SK-N-SH (cell line): ENCODE measurements at regions not wholly inside any gene's neighbourhood (a gene's known extent, or its start where the extent isn't known, plus 50 kb on each side); places are given as distances from the start of the nearest gene placed in this dataset.

Experiments
- CTCF ChIA-PET: fragments of 300-600, 350-600 bp; formaldehyde crosslinking; extraction: SDS; loops from one replicate; lab custom pipeline; 2021; lab: Yijun Ruan, JAX
- POLR2A ChIA-PET: fragments of 350-600 bp; sonication (Branson Sonifier 250); formaldehyde crosslinking; extraction: SDS; loops from one replicate; lab custom pipeline; 2020; ENCODE audit warnings: antibody characterized with exemption, inconsistent platforms; lab: Yijun Ruan, JAX
- DNase-seq: peaks from one replicate; pipeline ENCODE4 v3.0.0; 2012
- H2AFZ ChIP-seq: fragments of 200-600 bp; sonication (generic); 2 replicates; pipeline ENCODE4 v1.8.1; 2016; ENCODE audit warnings: antibody characterized with exemption, mild to moderate bottlenecking, low read depth
- H3F3A ChIP-seq: fragments of 200-600 bp; sonication (generic); replicated peaks from 2 replicates; pipeline ENCODE3; 2016; ENCODE audit warnings: antibody characterized with exemption, mild to moderate bottlenecking; ENCODE audit not compliant: insufficient read depth
- H3K27ac ChIP-seq, 2 experiments: fragments of 200-500 bp in 1 of 2; fragments of 200-600 bp in 1 of 2; sonication (Bioruptor generic) in 1 of 2; sonication (generic), shearing (Covaris generic) in 1 of 2; 2 replicates each; pipeline versions ENCODE4 v1.5.1 to v1.6.1; 2014 to 2016; ENCODE audit warnings: low read depth in 2 of 2, inconsistent platforms in 1 of 2, low read length in 1 of 2, mild to moderate bottlenecking in 1 of 2, mixed read lengths in 1 of 2
- H3K27me3 ChIP-seq: fragments of 200-600 bp; sonication (generic), shearing (Covaris generic); 2 replicates; pipeline ENCODE4 v1.6.1; 2016; ENCODE audit warnings: mixed run types; ENCODE audit not compliant: insufficient read depth
- H3K36me3 ChIP-seq, 2 experiments: fragments of 200-500 bp in 1 of 2; fragments of 200-600 bp in 1 of 2; sonication (Bioruptor generic) in 1 of 2; sonication (generic) in 1 of 2; replicated peaks in 1 of 2; 2 replicates each; pipeline versions ENCODE3 to v1.5.1; 2014 to 2016; ENCODE audit warnings: low read length in 1 of 2, mild to moderate bottlenecking in 1 of 2; ENCODE audit not compliant: insufficient read depth in 2 of 2, control insufficient read depth in 1 of 2
- H3K4me1 ChIP-seq, 2 experiments: fragments of 200-500 bp in 1 of 2; fragments of 200-600 bp in 1 of 2; sonication (Bioruptor generic) in 1 of 2; sonication (generic), shearing (Covaris generic) in 1 of 2; 2 replicates each; pipeline versions ENCODE4 v1.5.1 to v1.6.1; 2014 to 2016; ENCODE audit warnings: low read depth in 1 of 2, low read length in 1 of 2, mixed run types in 1 of 2; ENCODE audit not compliant: insufficient read depth in 2 of 2, control insufficient read depth in 1 of 2
- H3K4me2 ChIP-seq: fragments of 200-600 bp; sonication (generic), shearing (Covaris generic); 2 replicates; pipeline ENCODE4 v1.6.1; 2017; ENCODE audit warnings: mixed run types
- H3K4me3 ChIP-seq, 2 experiments: fragments of 200-500 bp in 1 of 2; fragments of 200-600 bp in 1 of 2; sonication (Bioruptor generic) in 1 of 2; sonication (generic), shearing (Covaris generic) in 1 of 2; 2 replicates each; pipeline versions ENCODE4 v1.5.1 to v1.8.1; 2014 to 2016; ENCODE audit warnings: low read depth in 2 of 2, inconsistent platforms in 1 of 2, low read length in 1 of 2, mild to moderate bottlenecking in 1 of 2, mixed read lengths in 1 of 2, moderate library complexity in 1 of 2
- H3K79me2 ChIP-seq: fragments of 200-600 bp; sonication (generic); 2 replicates; pipeline ENCODE4 v1.8.1; 2017; ENCODE audit warnings: mild to moderate bottlenecking; ENCODE audit not compliant: insufficient read depth
- H3K9ac ChIP-seq: fragments of 200-600 bp; sonication (generic); 2 replicates; pipeline ENCODE4 v1.6.1; 2017; ENCODE audit warnings: mixed run types
- H3K9me2 ChIP-seq: fragments of 200-600 bp; sonication (generic); 2 replicates; pipeline ENCODE4 v1.6.1; 2017; ENCODE audit warnings: mixed run types
- H3K9me3 ChIP-seq: fragments of 200-600 bp; sonication (generic); 2 replicates; pipeline ENCODE4 v1.6.1; 2017; ENCODE audit warnings: mixed run types, mild to moderate bottlenecking, moderate library complexity
- H4K20me1 ChIP-seq: fragments of 200-600 bp; sonication (generic); 2 replicates; pipeline ENCODE4 v1.6.1; 2017; ENCODE audit warnings: mild to moderate bottlenecking, mixed run types; ENCODE audit not compliant: insufficient read depth
- CHD2 ChIP-seq: fragments of 150-350 bp; IDR thresholded peaks from 2 replicates; pipeline ENCODE4 v1.6.1; 2018; ENCODE audit warnings: low read length; ENCODE audit not compliant: partially characterized antibody
- EZH2phosphoT487 ChIP-seq: fragments of 200-600 bp; sonication (generic); IDR thresholded peaks from 2 replicates; pipeline ENCODE4 v1.6.1; 2017; ENCODE audit warnings: low read depth, mixed run types, mild to moderate bottlenecking, antibody characterized with exemption, moderate library complexity, borderline replicate concordance
- FOSL2 ChIP-seq: IDR thresholded peaks from 2 replicates; pipeline ENCODE4 v1.4.0; 2012; ENCODE audit warnings: low read depth, mild to moderate bottlenecking, moderate library complexity, borderline replicate concordance
- GATA2 ChIP-seq: sonication (generic); formaldehyde crosslinking; IDR thresholded peaks from 2 replicates; pipeline ENCODE4 v1.5.0; 2020; ENCODE audit warnings: mild to moderate bottlenecking, missing genetic modification reagents
- IRF3 ChIP-seq: fragments of 150-350 bp; IDR thresholded peaks from 2 replicates; pipeline ENCODE4 v1.6.1; 2016; ENCODE audit warnings: mild to moderate bottlenecking, low read depth, low read length
- MAX ChIP-seq: IDR thresholded peaks from 2 replicates; pipeline ENCODE4 v1.4.0; 2012; ENCODE audit warnings: low read depth
- MEF2A ChIP-seq: IDR thresholded peaks from 2 replicates; pipeline ENCODE4 v1.4.0; 2012; ENCODE audit warnings: low read depth, borderline replicate concordance
- MXI1 ChIP-seq: IDR thresholded peaks from 2 replicates; pipeline ENCODE4 v1.6.1; 2012; ENCODE audit warnings: mild to moderate bottlenecking, low read depth, low read length, improper control_type of control experiment
- NFIC ChIP-seq: IDR thresholded peaks from 2 replicates; pipeline ENCODE4 v1.4.0; 2012; ENCODE audit warnings: borderline replicate concordance
- RFX5 ChIP-seq: IDR thresholded peaks from 2 replicates; pipeline ENCODE4 v1.6.1; 2012; ENCODE audit warnings: mild to moderate bottlenecking, improper control_type of control experiment, low read length
- SIN3A ChIP-seq: IDR thresholded peaks from 2 replicates; pipeline ENCODE4 v1.6.1; 2012; ENCODE audit warnings: low read depth, mild to moderate bottlenecking, low read length, moderate library complexity, borderline replicate concordance
- SMC3 ChIP-seq: IDR thresholded peaks from 2 replicates; pipeline ENCODE4 v1.6.1; 2012; ENCODE audit warnings: low read depth, low read length, improper control_type of control experiment
- TAF1 ChIP-seq: IDR thresholded peaks from 2 replicates; pipeline ENCODE4 v1.6.1; 2012; ENCODE audit warnings: low read depth, mild to moderate bottlenecking, low read length, moderate library complexity, borderline replicate concordance
- USF1 ChIP-seq: IDR thresholded peaks from 2 replicates; pipeline ENCODE4 v1.4.0; 2012; ENCODE audit warnings: low read depth, borderline replicate concordance
- YY1 ChIP-seq: IDR thresholded peaks from 2 replicates; pipeline ENCODE4 v1.4.0; 2012; ENCODE audit warnings: low read depth, mild to moderate bottlenecking
- ZBTB33 ChIP-seq: IDR thresholded peaks from 2 replicates; pipeline ENCODE4 v1.4.0; 2012; ENCODE audit warnings: low read depth, borderline replicate concordance
- WGBS: methylation state at CpG from one replicate; pipeline ENCODE4 v1.1.6; 2017; ENCODE audit warnings: low lambda C conversion rate; 5-methylcytosine and 5-hydroxymethylcytosine counted together

GRCh38 chr6:86707545-86708120, 229.7 kb upstream of the HTR1E start:
- Histone ChIP-seq H3F3A (no peaks in the 10 kb centered on the region), H3K4me2 (no peak overlapping the region), H3K9me3 (no peaks in the 10 kb centered on the region), H2AFZ (no peak overlapping the region), H4K20me1 (no peaks in the 10 kb centered on the region), H3K9ac (no peak overlapping the region), H3K36me3 (no peaks in the 10 kb centered on the region), H3K79me2 (no peaks in the 10 kb centered on the region), H3K4me1 (no peaks in the 10 kb centered on the region), H3K27me3 (no peaks in the 10 kb centered on the region), H3K4me3 (no peak overlapping the region), H3K9me2 (no peaks in the 10 kb centered on the region), H3K27ac (no peak overlapping the region)
- no peak for DNase-seq
- 5% methylated on average over 2 of the region's 2 CpGs for WGBS
- TF ChIP-seq MEF2A: no peak
- TF ChIP-seq MXI1: no peak
- no peak for TF ChIP-seq SMC3
- no peak for TF ChIP-seq NFIC
- TF ChIP-seq SIN3A: no peak
- no peak for TF ChIP-seq CHD2
- no peak for TF ChIP-seq GATA2
- TF ChIP-seq USF1: no peak
- no peak for TF ChIP-seq FOSL2
- TF ChIP-seq TAF1: no peak
- TF ChIP-seq EZH2phosphoT487: no peak
- TF ChIP-seq RFX5: no peak
- no peak for TF ChIP-seq IRF3
- no peak for TF ChIP-seq YY1
- no peak for TF ChIP-seq MAX
- TF ChIP-seq ZBTB33: no peak
- ChIA-PET CTCF (no interaction called here), POLR2A (no interaction called here)
